HEK293T (cell line): ENCODE measurements at regions not wholly inside any gene's neighbourhood (a gene's known extent, or its start where the extent isn't known, plus 50 kb on each side); places are given as distances from the start of the nearest gene placed in this dataset.

Experiments used
- FOXA1 ChIP-seq: fragments of 450-650 bp; IDR thresholded peaks from 2 replicates; pipeline ENCODE4 v1.6.1; 2016; ENCODE audit warnings: mild to moderate bottlenecking
- FOXK2 ChIP-seq: fragments of 450-650 bp; IDR thresholded peaks from 2 replicates; pipeline ENCODE4 v1.6.1; 2016; ENCODE audit warnings: mild to moderate bottlenecking
- FOXM1 ChIP-seq: fragments of 450-650 bp; IDR thresholded peaks from 2 replicates; pipeline ENCODE4 v1.6.1; 2017; ENCODE audit warnings: mild to moderate bottlenecking, borderline replicate concordance
- NFRKB ChIP-seq: fragments of 450-650 bp; IDR thresholded peaks from 2 replicates; pipeline ENCODE4 v1.6.1; 2016; ENCODE audit warnings: mild to moderate bottlenecking, moderate library complexity
- SUZ12 ChIP-seq: fragments of 450-650 bp; IDR thresholded peaks from 2 replicates; pipeline ENCODE4 v1.6.1; 2016; ENCODE audit warnings: mild to moderate bottlenecking

GRCh38 chr11:91459840-91460239 is 764.8 kb upstream of the FAT3 start:
- TF ChIP-seq SUZ12 (no peak), FOXK2 (no peak), FOXM1 (no peak), NFRKB (no peak), FOXA1 (no peak)
